ENCODE measurements at regions not wholly inside any gene's neighbourhood (a gene's known extent, or its start where the extent isn't known, plus 50 kb on each side); places are given as distances from the start of the nearest gene placed in this dataset.

DNA sequence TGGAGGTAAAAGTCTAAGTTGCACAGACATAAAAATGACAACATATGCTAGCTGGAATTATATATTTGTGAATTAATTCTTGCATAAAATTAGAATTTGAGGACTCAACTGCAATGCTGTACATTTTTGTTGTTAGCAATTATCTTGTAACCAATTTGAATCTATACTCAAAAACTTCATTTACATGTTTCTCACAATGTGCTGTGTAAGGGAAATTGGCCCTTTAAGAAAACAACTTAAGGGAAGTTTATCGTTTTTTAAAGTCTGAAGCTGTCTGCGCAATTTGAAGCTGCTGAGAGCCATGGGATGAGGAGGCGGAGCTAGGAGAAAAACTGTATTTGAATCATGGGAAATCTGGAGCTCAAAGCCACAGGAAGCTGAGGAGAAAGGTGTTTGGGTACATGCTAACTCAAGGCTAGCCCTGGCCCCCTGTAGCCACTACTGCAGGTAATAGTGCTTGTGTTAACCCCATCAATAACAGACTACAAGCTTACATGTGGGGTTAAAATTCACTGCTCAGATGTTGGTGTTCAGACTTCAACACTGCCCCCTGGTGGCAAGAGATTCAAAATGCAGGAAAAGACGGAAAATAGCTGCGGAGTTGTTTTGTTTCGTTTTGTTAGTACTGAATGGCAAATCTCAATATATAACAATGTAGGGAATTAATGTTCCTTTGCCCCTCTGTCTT is 126.1 kb downstream of the BRD1 start:
- Histone ChIP-seq H3K9ac (ENCODE audit: low read length) (no peak overlapping the region), H3K27me3 (ENCODE audit: insufficient read depth, low read length) (no peaks in the 10 kb centered on the region), H3K36me3 (ENCODE audit: control insufficient read depth in 1 of 2, insufficient read depth in 2 of 2, low read length in 2 of 2) (no peaks in the 10 kb centered on the region), H3K9me2 (ENCODE audit: insufficient read depth) (no peaks in the 10 kb centered on the region), H3K79me2 (ENCODE audit: insufficient read depth, low read length) (no peaks in the 10 kb centered on the region), H4K20me1 (ENCODE audit: insufficient read depth) (no peaks in the 10 kb centered on the region), H3K27ac (ENCODE audit: low read depth, low read length) (no peak overlapping the region), H3K9me3 (ENCODE audit: control insufficient read depth in 1 of 2, insufficient read depth in 1 of 2, low read depth in 1 of 2, low read length in 2 of 2) (peaks cover 13 to 16% of the 10 kb centered on the region in 2 experiments; a peak in 2 of 4 replicates), H3K4me2 (ENCODE audit: low read length) (no peak overlapping the region), H2AFZ (ENCODE audit: low read depth, low read length, poor library complexity, severe bottlenecking) (no peak overlapping the region), H3K4me3 (replicated peaks in 1 of 2; ENCODE audit: low read depth in 1 of 2, low read length in 2 of 2) (no peak overlapping the region), H3K4me1 (ENCODE audit: control insufficient read depth in 1 of 2, insufficient read depth in 2 of 2, low read length in 2 of 2) (no peaks in the 10 kb centered on the region)
- no TSS peak for BruUV-seq (replicated peaks)
- ChIA-PET RAD21 (ENCODE audit: low non-redundant PET in 1 of 2, low total read pairs in 2 of 2, uncharacterized antibody in 2 of 2, unreplicated experiment in 2 of 2) (no interaction called here), CTCF (interaction anchor here (0.6 to 1.2 kb wide), 3 partner anchors 22 to 267 kb away, joined by 3 read pairs; no protein-coding TSS in a partner anchor), POLR2A (no interaction called here)
- DNase-seq (ENCODE audit: low read depth, low spot score) (no peak), ATAC-seq (no peak)
- intact Hi-C loops (cut with micrococcal nuclease): no loop called here
- TF ChIP-seq, protein P1, sequence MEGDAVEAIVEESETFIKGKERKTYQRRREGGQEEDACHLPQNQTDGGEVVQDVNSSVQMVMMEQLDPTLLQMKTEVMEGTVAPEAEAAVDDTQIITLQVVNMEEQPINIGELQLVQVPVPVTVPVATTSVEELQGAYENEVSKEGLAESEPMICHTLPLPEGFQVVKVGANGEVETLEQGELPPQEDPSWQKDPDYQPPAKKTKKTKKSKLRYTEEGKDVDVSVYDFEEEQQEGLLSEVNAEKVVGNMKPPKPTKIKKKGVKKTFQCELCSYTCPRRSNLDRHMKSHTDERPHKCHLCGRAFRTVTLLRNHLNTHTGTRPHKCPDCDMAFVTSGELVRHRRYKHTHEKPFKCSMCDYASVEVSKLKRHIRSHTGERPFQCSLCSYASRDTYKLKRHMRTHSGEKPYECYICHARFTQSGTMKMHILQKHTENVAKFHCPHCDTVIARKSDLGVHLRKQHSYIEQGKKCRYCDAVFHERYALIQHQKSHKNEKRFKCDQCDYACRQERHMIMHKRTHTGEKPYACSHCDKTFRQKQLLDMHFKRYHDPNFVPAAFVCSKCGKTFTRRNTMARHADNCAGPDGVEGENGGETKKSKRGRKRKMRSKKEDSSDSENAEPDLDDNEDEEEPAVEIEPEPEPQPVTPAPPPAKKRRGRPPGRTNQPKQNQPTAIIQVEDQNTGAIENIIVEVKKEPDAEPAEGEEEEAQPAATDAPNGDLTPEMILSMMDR (IDR thresholded peaks at IDR 0.05 in 2 of 3, conservative IDR thresholded peaks at IDR 0.05 in 1 of 3; ENCODE audit: borderline replicate concordance in 1 of 3, insufficient read depth in 1 of 3, low read depth in 2 of 3, low read length in 2 of 3): peak in 2 of 3 experiments; percentile 50 to 72; a peak in 3 of 6 replicates
- TF ChIP-seq RAD21 (IDR thresholded peaks at IDR 0.05; ENCODE audit: low read depth) (peak; percentile 36; the same call in 1 of the 2 replicates), SIN3A (IDR thresholded peaks at IDR 0.05; ENCODE audit: low read depth) (no peak)
- TF ChIP-seq, protein P2, sequence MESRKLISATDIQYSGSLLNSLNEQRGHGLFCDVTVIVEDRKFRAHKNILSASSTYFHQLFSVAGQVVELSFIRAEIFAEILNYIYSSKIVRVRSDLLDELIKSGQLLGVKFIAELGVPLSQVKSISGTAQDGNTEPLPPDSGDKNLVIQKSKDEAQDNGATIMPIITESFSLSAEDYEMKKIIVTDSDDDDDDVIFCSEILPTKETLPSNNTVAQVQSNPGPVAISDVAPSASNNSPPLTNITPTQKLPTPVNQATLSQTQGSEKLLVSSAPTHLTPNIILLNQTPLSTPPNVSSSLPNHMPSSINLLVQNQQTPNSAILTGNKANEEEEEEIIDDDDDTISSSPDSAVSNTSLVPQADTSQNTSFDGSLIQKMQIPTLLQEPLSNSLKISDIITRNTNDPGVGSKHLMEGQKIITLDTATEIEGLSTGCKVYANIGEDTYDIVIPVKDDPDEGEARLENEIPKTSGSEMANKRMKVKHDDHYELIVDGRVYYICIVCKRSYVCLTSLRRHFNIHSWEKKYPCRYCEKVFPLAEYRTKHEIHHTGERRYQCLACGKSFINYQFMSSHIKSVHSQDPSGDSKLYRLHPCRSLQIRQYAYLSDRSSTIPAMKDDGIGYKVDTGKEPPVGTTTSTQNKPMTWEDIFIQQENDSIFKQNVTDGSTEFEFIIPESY (IDR thresholded peaks at IDR 0.05; ENCODE audit: extremely low read depth, insufficient replicate concordance, low read length): no peak
- TF ChIP-seq, protein P3, sequence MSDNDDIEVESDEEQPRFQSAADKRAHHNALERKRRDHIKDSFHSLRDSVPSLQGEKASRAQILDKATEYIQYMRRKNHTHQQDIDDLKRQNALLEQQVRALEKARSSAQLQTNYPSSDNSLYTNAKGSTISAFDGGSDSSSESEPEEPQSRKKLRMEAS (IDR thresholded peaks at IDR 0.05): no peak
